NCI-H1436 treated with DMSO at 0.1 percent for 48 hours (cell line): ENCODE measurements at regions not wholly inside any gene's neighbourhood (a gene's known extent, or its start where the extent isn't known, plus 50 kb on each side); places are given as distances from the start of the nearest gene placed in this dataset.
"Not testable (repeated sequence)": the region's sequence is repeated elsewhere in the genome, so short reads cannot be mapped to it uniquely, and the experiment has no call there.

Source experiments
- DNase-seq: peaks from one replicate; lab custom pipeline; 2025; lab: John Stamatoyannopoulos, UW

DNA sequence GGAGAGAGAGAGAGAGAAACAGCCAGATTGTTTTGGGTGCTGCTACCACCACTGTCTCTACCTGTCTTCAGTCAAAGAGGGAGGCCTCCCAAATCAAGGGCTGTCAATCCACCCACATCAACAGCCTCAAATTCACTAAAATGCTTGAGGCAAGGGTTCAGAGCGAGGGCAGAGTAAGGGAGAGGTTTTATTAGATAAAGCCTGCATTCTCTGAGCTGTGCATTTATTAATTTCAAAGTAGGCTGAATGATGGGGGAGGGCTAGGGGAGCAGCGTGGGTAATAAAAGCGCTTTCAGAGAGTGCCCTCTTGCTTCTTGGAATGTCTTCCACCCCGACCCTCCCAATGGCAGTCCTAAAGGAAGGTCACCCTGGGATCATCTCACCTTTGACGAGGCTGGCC, 636.5 kb upstream of the TBX3 start:
- DNase-seq: no peak

- no peak for DNase-seq
Observed at GRCh38 chr12:115319446-115320040, 635.6 kb upstream of the TBX3 start.

- no peak for DNase-seq
Observed at GRCh38 chr12:115313929-115314328, 630.0 kb upstream of the TBX3 start.

DNA sequence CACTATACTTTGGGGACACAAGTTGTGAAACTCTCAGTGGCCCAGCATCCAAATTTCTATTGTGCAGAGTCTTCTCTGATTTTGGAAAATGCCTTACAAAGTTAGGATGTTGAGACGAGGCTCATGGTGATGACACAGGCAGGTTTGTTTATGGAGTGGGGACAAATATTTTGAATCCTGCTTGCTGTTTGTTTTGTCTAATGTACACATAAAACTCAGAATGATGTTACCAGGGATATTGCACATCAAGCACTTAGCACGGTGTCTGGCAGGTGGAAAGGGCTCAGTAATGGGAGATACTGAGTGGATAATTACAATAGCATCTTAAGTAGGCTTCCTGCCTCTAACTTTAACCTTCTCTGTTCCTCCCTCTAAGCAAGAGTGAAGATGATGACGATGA, 628.9 kb upstream of the TBX3 start:
- peak; percentile 48 for DNase-seq

- DNase-seq: no peak
Observed at GRCh38 chr12:115311875-115312274, 627.9 kb upstream of the TBX3 start.

- DNase-seq: no peak
Observed at GRCh38 chr12:115308918-115309317, 624.9 kb upstream of the TBX3 start.

DNA sequence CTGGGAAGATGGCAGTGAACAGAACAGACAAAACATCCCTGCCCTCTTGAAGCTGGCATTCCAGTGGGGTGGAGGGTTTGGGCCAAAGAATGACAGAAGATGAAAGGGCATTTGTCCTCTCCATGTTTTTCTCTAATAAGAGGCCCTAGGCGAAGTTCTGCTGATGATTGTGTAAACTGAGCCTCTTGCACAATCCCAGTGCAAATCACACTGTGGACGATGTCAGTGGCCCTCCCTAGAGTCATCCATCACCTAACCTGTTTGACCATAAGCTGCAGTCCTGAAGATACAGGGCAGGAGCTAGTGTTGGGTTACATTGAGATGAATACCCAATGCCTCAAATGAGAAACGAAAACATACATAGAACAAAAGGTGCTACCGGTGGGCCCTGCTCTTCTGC, 622.4 kb upstream of the TBX3 start:
- no peak for DNase-seq

DNA sequence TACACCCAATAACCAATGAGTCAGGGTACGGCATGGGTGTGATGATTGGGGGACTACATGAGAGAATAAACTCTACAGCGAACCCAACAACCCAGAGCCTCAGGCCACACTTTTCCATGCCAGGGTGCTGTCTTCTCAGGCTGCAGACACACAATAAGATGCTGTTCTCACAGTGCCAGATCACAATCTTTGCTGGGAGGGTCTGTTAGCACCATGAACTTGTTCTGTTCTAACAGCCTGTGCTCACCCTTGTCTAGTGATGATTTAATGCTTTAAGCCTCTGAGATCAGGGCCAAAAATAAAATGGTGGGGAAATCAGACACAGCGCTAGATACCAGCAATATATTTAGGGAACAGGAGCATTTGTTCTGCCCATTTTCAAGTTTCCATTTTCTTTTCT, 621.9 kb upstream of the TBX3 start:
- no peak for DNase-seq

- DNase-seq: no peak
Observed at GRCh38 chr12:115305275-115305674, 621.3 kb upstream of the TBX3 start.

DNA sequence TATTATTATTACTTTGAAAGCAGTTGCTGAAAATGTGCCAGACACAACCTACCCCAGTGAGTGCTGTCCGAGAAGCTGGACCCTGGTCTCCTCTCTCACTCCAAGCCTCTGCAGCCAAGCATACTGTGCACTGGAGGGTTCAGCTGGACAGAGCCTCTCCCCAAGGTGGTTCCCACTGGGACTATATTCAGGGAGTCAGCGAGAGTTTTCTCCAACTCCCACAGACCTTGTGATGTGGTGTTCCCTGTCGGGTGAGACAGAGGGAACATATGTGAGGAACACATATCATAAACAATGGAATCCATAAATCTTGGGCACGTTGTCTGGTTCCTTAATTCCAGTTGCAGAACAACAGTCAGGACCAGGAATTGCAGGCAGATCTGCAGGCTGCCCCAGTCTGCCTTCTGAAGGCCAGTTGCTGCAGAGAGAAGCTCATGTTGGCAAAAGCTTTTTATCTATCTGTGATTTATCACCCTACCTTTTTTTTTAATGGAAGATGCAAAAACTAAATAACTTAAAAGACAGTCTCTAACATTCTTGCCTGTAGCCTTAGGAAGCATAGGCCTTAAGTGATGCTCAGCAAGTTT, 619.8 kb upstream of the TBX3 start:
- DNase-seq: no peak

DNA sequence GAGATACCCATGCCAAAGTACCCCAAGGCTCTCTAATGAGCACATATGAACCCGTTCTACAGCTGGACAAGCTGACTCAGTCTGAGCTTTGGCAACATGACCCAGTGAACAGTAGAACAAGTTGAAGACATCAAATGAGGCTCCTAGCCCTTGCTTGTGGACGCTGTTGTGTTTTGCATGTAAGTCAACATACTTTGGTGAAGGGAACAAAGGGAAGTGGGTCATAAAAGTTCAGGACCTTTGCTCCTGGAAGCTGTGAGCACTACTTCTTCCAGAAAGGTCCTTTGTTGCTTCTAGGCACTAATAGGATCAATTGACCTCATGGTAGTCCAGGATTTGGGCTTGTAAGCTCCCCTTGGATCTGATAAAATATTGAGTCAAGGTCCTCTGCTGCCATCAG, 613.5 kb upstream of the TBX3 start:
- DNase-seq: no peak

GRCh38 chr12:115296613-115297198, 612.7 kb upstream of the TBX3 start:
- DNase-seq: no peak

- no peak for DNase-seq
Observed at GRCh38 chr12:115295886-115296285, 611.9 kb upstream of the TBX3 start.

DNA sequence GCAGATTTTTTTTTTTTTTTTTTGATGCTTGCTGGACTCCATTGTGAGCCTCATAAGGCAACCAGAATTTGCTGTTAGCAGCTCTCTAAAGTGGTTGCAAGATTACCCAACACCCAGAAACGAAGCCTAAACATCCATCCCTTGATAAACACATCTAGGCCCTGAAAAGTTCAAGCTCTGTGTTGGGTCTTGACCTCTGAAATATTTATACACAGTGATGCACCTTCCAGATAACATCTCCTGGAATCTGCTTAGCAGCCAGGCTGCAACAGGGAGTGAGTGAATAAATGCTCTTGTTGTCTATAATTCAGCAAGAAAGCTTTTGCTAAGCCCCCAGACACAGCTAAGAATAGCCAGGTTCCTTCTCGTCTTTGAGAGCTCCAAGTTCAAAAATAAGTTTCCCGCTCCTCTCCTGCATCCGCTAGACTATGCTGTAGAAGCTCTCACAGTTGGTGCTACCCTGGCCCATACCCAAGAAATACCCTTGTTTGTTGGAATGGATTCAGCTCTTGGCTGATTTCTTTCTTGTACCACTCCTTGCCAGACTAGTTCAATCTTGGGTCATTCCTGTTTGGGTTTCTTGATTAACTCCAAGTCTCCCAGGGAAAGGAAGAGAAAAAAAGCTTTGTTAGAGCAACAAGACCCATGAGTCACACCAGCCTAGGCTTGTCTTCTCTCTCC, 610.6 kb upstream of the TBX3 start:
- no peak for DNase-seq

GRCh38 chr12:115285429-115285828, 601.5 kb upstream of the TBX3 start:
- not testable (repeated sequence) for DNase-seq

DNA sequence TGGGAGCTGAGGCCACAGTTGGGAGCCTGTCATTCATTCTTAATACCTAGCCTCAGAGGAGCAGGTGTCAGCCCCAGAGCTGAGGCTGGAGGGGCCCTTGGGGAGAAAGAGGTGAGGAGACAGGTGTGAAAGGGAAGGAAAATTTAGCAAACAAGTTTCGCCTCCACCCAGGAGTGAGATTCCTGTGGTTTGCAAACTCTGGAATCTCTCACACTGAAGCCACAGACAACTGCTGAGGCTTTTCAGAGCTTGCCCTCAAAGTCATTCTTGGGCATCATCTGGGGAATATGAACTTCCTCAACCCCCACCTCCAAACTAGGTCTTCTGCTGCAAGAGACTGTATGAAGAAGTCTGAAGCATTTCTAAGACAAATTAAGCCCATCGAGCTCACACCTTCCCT, 589.5 kb upstream of the TBX3 start:
- DNase-seq: no peak

DNA sequence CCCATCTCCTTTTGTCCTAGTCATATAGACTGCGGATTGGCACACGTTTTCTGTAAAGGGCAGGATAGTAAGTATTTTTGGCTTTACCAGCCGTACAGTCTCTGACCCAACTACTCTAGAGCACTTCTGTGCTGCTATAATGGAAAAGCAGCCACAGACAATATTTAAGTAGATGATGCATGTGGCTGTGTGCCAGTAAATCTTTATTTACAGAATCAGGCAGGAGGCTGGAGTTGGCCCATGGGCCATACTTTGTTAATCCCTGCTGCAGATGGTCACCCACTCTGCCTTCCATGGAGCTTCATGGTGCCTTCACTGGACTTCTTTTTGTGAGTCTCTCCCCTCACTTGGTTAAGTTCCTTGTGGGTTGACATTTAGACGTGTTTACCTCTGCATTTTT, 584.5 kb upstream of the TBX3 start:
- no peak for DNase-seq

DNA sequence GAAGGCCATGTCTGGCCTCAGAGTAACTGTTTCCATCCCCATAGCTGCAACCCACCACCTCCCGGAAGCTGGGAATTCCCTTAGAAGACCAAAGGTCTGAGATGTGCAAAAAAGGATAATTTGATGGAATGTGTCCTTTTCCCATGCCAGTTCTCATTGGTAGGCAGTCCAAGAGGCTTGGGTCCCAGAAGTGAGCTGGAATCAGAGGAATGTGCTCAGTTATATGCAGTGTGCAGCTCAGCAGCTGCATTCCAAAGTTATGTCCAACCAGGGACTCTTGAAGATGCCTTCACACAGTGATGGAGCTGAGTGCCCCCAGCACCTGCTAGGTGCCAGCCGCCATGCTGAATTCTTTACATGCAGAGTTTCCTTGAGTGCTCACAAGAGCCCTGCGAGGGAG, 583.9 kb upstream of the TBX3 start:
- DNase-seq: no peak

GRCh38 chr12:115267464-115267863, 583.5 kb upstream of the TBX3 start:
- no peak for DNase-seq

DNA sequence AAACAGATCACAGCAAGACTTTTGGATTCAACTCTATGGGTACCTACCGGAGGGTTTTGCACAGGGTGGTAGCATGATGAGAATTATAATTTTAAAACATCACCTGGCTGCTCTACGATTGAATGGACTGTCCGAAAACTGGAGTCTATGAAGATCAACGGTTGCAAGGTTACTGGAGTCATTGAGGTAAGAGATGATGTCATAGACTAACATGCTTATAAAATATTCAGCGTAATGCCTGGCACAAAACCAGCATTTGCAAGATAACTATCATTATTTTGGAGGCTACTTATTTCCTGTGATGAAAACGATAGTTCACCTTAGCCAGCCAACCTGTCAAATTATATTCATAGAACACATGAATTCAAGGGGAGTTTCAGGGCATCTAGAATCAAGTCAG, 580.6 kb upstream of the TBX3 start:
- no peak for DNase-seq

DNA sequence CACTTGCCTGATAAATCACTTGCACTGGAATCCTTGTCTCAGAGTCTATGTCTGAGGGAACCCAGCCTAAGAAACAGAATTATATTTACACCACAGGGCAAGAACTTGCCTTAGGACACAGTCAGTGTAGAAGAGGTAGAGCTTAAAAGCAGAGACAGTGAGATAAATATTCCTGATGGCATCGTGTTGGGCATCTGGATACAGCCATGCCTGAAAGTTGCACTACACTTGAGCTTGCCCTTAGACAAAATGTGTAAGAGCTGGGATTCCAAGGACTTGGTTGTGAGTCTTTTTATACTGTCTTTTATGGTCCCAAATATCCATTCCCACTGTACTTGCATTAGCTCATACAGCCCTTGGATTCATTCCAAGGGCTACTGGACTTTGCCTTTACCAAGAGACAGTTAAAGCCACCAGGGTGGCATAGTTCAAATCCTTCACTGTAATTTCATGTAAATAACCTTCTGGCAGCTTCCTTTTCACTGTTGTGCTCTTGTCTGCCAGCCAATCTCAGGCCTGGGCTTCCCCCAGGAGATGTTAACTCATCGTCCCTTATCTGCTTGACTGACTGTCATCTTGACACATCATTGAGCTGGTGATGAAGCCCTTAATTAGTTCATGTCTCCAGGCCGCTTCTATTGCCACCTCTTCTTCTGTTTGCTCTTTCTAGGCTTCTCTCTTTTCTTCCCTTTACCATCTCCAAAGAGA, 577.9 kb upstream of the TBX3 start:
- no peak for DNase-seq

DNA sequence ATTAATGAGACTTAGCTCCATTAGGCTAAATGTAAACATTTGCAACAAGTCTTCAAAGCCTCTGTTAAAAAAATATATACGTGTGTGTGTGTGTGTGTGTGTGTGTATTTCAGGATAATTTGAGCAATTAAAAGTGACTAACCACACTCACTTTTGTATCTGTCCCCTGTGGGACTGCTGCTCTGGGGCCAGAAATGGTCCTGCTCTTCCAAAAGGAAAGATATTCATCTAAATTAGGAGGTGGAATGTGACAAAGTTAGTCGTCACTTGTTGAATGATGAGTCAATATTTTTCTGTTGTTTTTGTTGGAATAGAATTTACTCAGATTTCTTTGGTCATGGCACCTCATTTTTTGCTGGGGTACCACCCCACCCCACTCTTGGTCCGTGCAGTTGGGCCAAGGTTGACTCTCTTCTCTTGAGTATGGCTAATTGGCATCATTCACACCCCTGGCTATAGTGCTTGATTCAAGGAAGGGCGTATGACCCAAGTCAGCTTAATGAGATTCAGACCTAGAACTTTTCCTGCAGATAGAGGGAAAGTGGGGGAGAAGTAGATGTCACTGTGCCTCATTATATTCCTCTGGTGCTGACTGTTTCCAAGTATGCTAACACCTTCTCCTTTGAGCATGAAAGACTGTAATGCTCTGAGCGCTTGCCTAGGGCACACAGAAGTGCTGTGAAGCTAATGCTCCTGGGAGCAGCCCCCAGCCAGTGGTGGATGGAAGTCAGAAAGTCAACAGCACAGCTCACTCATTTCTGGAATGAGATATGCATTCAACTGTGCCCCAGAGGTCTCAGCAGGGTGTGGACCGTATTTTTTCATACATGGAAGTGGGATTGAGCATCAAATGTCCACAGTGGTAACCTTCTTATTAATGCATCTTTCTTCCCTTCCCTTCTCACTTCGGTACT, 577.0 kb upstream of the TBX3 start:
- DNase-seq: no peak
